ENCODE measurements at regions not wholly inside any gene's neighbourhood (a gene's known extent, or its start where the extent isn't known, plus 50 kb on each side); places are given as distances from the start of the nearest gene placed in this dataset.

DNA sequence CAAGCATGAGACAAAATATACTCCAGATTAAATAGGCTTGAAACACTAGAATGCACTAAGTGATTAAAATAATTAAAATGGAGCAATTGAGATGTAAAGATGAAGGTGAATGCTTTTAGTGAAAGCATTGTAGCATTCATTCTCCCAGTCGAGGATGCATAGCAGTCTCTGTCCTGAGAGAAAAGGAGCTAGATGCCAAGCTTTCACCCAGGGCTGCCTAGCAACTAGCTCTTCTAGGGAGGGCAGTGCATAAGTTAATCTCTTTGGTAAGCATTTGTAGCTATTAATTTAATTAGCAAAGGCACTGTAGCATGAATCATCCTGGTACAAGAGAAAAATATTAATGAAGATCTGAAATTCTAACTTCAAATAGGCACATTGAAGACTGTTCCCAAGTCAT, 1014.8 kb downstream of the C4orf33 start:
- FAIRE-seq = no peak

GRCh38 chr4:130124066-130124465, 1028.1 kb downstream of the C4orf33 start:
- intact Hi-C loops (cut with DNase I) = no loop called here
- TF ChIP-seq, protein P1, sequence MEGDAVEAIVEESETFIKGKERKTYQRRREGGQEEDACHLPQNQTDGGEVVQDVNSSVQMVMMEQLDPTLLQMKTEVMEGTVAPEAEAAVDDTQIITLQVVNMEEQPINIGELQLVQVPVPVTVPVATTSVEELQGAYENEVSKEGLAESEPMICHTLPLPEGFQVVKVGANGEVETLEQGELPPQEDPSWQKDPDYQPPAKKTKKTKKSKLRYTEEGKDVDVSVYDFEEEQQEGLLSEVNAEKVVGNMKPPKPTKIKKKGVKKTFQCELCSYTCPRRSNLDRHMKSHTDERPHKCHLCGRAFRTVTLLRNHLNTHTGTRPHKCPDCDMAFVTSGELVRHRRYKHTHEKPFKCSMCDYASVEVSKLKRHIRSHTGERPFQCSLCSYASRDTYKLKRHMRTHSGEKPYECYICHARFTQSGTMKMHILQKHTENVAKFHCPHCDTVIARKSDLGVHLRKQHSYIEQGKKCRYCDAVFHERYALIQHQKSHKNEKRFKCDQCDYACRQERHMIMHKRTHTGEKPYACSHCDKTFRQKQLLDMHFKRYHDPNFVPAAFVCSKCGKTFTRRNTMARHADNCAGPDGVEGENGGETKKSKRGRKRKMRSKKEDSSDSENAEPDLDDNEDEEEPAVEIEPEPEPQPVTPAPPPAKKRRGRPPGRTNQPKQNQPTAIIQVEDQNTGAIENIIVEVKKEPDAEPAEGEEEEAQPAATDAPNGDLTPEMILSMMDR (IDR thresholded peaks at IDR 0.05; ENCODE audit: borderline replicate concordance, extremely low read depth, insufficient read depth) = no peak
- H3K9ac ChIP-seq (ENCODE audit: low read length in 3 of 3) = no peak overlapping the region
- H3K27me3 ChIP-seq (ENCODE audit: control insufficient read depth, insufficient read depth, low read length) = no peaks in the 10 kb centered on the region
- DNase-seq (peak in 2 of 5 donors; percentile 5 to 35), FAIRE-seq (no peak)
- H3K9me3 ChIP-seq (ENCODE audit: control insufficient read depth in 2 of 3, insufficient read depth in 1 of 3, low read length in 3 of 3) = no peaks in the 10 kb centered on the region
- H3K4me3 ChIP-seq (ENCODE audit: low read length in 3 of 3) = no peak overlapping the region
- H3K4me1 ChIP-seq (ENCODE audit: control insufficient read depth in 2 of 3, insufficient read depth in 2 of 3, low read depth in 1 of 3, low read length in 3 of 3) = no peaks in the 10 kb centered on the region
- no peaks in the 10 kb centered on the region for H3K36me3 ChIP-seq (ENCODE audit: control insufficient read depth in 2 of 3, insufficient read depth in 3 of 3, low read length in 3 of 3)
- H3K27ac ChIP-seq (ENCODE audit: low read depth in 2 of 2, low read length in 2 of 2) = no peak overlapping the region

More for the DNA sequence above, 1014.8 kb downstream of the C4orf33 start:
- Histone ChIP-seq H3K36me3 (ENCODE audit: control insufficient read depth in 2 of 3, insufficient read depth in 3 of 3, low read length in 3 of 3) (no peaks in the 10 kb centered on the region), H3K4me1 (ENCODE audit: control insufficient read depth in 2 of 3, insufficient read depth in 2 of 3, low read depth in 1 of 3, low read length in 3 of 3) (no peaks in the 10 kb centered on the region), H3K4me3 (ENCODE audit: low read length in 3 of 3) (no peak overlapping the region), H3K9me3 (ENCODE audit: control insufficient read depth in 2 of 3, insufficient read depth in 1 of 3, low read length in 3 of 3) (no peaks in the 10 kb centered on the region), H3K27ac (ENCODE audit: low read depth in 2 of 2, low read length in 2 of 2) (no peak overlapping the region), H3K9ac (ENCODE audit: low read length in 3 of 3) (no peak overlapping the region), H3K27me3 (ENCODE audit: control insufficient read depth, insufficient read depth, low read length) (no peaks in the 10 kb centered on the region)
- intact Hi-C loops (cut with DNase I) = no loop called here
- no peak for DNase-seq
- TF ChIP-seq, protein P1 (IDR thresholded peaks at IDR 0.05; ENCODE audit: borderline replicate concordance, extremely low read depth, insufficient read depth) = no peak

GRCh38 chr4:130125467-130125866, 1029.5 kb downstream of the C4orf33 start:
- Histone ChIP-seq H3K9ac (ENCODE audit: low read length in 3 of 3) (no peak overlapping the region), H3K4me3 (ENCODE audit: low read length in 3 of 3) (no peak overlapping the region), H3K9me3 (ENCODE audit: control insufficient read depth in 2 of 3, insufficient read depth in 1 of 3, low read length in 3 of 3) (no peaks in the 10 kb centered on the region), H3K4me1 (ENCODE audit: control insufficient read depth in 2 of 3, insufficient read depth in 2 of 3, low read depth in 1 of 3, low read length in 3 of 3) (no peaks in the 10 kb centered on the region), H3K27ac (ENCODE audit: low read depth in 2 of 2, low read length in 2 of 2) (no peak overlapping the region), H3K36me3 (ENCODE audit: control insufficient read depth in 2 of 3, insufficient read depth in 3 of 3, low read length in 3 of 3) (no peaks in the 10 kb centered on the region), H3K27me3 (ENCODE audit: control insufficient read depth, insufficient read depth, low read length) (no peaks in the 10 kb centered on the region)
- no peak for FAIRE-seq
- TF ChIP-seq, protein P1 (IDR thresholded peaks at IDR 0.05; ENCODE audit: borderline replicate concordance, extremely low read depth, insufficient read depth) = no peak
- intact Hi-C loops (cut with DNase I) = no loop called here
- DNase-seq = peak in 1 of 5 donors; percentile 6

- Histone ChIP-seq H3K9me3 (ENCODE audit: control insufficient read depth in 2 of 3, insufficient read depth in 1 of 3, low read length in 3 of 3) (no peaks in the 10 kb centered on the region), H3K27ac (ENCODE audit: low read depth in 2 of 2, low read length in 2 of 2) (no peak overlapping the region), H3K4me1 (ENCODE audit: control insufficient read depth in 2 of 3, insufficient read depth in 2 of 3, low read depth in 1 of 3, low read length in 3 of 3) (no peaks in the 10 kb centered on the region), H3K4me3 (ENCODE audit: low read length in 3 of 3) (no peak overlapping the region), H3K9ac (ENCODE audit: low read length in 3 of 3) (no peak overlapping the region), H3K27me3 (ENCODE audit: control insufficient read depth, insufficient read depth, low read length) (no peaks in the 10 kb centered on the region), H3K36me3 (ENCODE audit: control insufficient read depth in 2 of 3, insufficient read depth in 3 of 3, low read length in 3 of 3) (no peaks in the 10 kb centered on the region)
- intact Hi-C loops (cut with DNase I) = no loop called here
- FAIRE-seq = no peak
- TF ChIP-seq, protein P1 (IDR thresholded peaks at IDR 0.05; ENCODE audit: borderline replicate concordance, extremely low read depth, insufficient read depth) = no peak
- DNase-seq = no peak
Measured at GRCh38 chr4:130127297-130127696, 1031.3 kb downstream of the C4orf33 start.

Measured in kidney (tissue), 13 donors.